Loucy (cell line): ENCODE measurements at regions not wholly inside any gene's neighbourhood (a gene's known extent, or its start where the extent isn't known, plus 50 kb on each side); places are given as distances from the start of the nearest gene placed in this dataset.

Experiments
- CTCF ChIP-seq: fragments of 200-600 bp; sonication (generic); conservative IDR thresholded peaks from 2 replicates; pipeline ENCODE4 v1.5.1; 2014; ENCODE audit warnings: mild to moderate bottlenecking, antibody characterized with exemption, low read length
- EZH2phosphoT487 ChIP-seq: fragments of 200-600 bp; IDR thresholded peaks from 2 replicates; pipeline ENCODE4 v1.6.1; 2018; ENCODE audit warnings: antibody characterized with exemption, mild to moderate bottlenecking, moderate library complexity, borderline replicate concordance

GRCh38 chr3:89714237-89714636 is 606.8 kb downstream of the EPHA3 start:
- TF ChIP-seq CTCF: no peak
- TF ChIP-seq EZH2phosphoT487: no peak
